ENCODE measurements at regions not wholly inside any gene's neighbourhood (a gene's known extent, or its start where the extent isn't known, plus 50 kb on each side); places are given as distances from the start of the nearest gene placed in this dataset.

GRCh38 chr14:99042381-99043266 is 229.4 kb downstream of the BCL11B start:
- DNase-seq: no peak
- no peak for TF ChIP-seq CTCF (IDR thresholded peaks at IDR 0.05; ENCODE audit: borderline replicate concordance, extremely low read depth, insufficient read depth)
- Histone ChIP-seq H3K4me1 (ENCODE audit: control insufficient read depth in 2 of 3, insufficient read depth in 2 of 3, low read depth in 1 of 3, low read length in 3 of 3) (peaks cover 0 to 2% (median 0%) of the 10 kb centered on the region in 3 donors), H3K4me3 (ENCODE audit: low read length in 3 of 3) (no peak overlapping the region), H3K27ac (ENCODE audit: low read depth in 2 of 2, low read length in 2 of 2) (no peak overlapping the region), H3K36me3 (ENCODE audit: control insufficient read depth in 2 of 3, insufficient read depth in 3 of 3, low read length in 3 of 3) (no peaks in the 10 kb centered on the region), H3K27me3 (ENCODE audit: control insufficient read depth, insufficient read depth, low read length) (no peaks in the 10 kb centered on the region), H3K9ac (ENCODE audit: low read length in 3 of 3) (no peak overlapping the region), H3K9me3 (ENCODE audit: control insufficient read depth in 2 of 3, insufficient read depth in 1 of 3, low read length in 3 of 3) (peaks cover 0 to 2% (median 0%) of the 10 kb centered on the region in 3 donors)
- intact Hi-C loops (cut with DNase I): no loop called here
- FAIRE-seq: no peak

GRCh38 chr14:99043267-99043615 is 228.8 kb downstream of the BCL11B start:
- intact Hi-C loops (cut with DNase I): no loop called here
- no peaks in the 10 kb centered on the region for H3K36me3 ChIP-seq (ENCODE audit: control insufficient read depth in 2 of 3, insufficient read depth in 3 of 3, low read length in 3 of 3)
- no peak overlapping the region for H3K27ac ChIP-seq (ENCODE audit: low read depth in 2 of 2, low read length in 2 of 2)
- FAIRE-seq (no peak), DNase-seq (no peak)
- H3K9me3 ChIP-seq (ENCODE audit: control insufficient read depth in 2 of 3, insufficient read depth in 1 of 3, low read length in 3 of 3): peaks cover 0 to 2% (median 0%) of the 10 kb centered on the region in 3 donors
- H3K27me3 ChIP-seq (ENCODE audit: control insufficient read depth, insufficient read depth, low read length): no peaks in the 10 kb centered on the region
- H3K9ac ChIP-seq (ENCODE audit: low read length in 3 of 3): no peak overlapping the region
- TF ChIP-seq CTCF (IDR thresholded peaks at IDR 0.05; ENCODE audit: borderline replicate concordance, extremely low read depth, insufficient read depth): no peak
- peaks cover 0 to under 1% (median 0%) of the 10 kb centered on the region in 3 donors for H3K4me1 ChIP-seq (ENCODE audit: control insufficient read depth in 2 of 3, insufficient read depth in 2 of 3, low read depth in 1 of 3, low read length in 3 of 3)
- H3K4me3 ChIP-seq (ENCODE audit: low read length in 3 of 3): no peak overlapping the region

- Histone ChIP-seq H3K4me1 (ENCODE audit: control insufficient read depth in 2 of 3, insufficient read depth in 2 of 3, low read depth in 1 of 3, low read length in 3 of 3) (no peaks in the 10 kb centered on the region), H3K9ac (ENCODE audit: low read length in 3 of 3) (no peak overlapping the region), H3K27ac (ENCODE audit: low read depth in 2 of 2, low read length in 2 of 2) (no peak overlapping the region), H3K27me3 (ENCODE audit: control insufficient read depth, insufficient read depth, low read length) (no peaks in the 10 kb centered on the region), H3K9me3 (ENCODE audit: control insufficient read depth in 2 of 3, insufficient read depth in 1 of 3, low read length in 3 of 3) (peaks cover 0 to 2% (median 0%) of the 10 kb centered on the region in 3 donors), H3K36me3 (ENCODE audit: control insufficient read depth in 2 of 3, insufficient read depth in 3 of 3, low read length in 3 of 3) (no peaks in the 10 kb centered on the region), H3K4me3 (ENCODE audit: low read length in 3 of 3) (no peak overlapping the region)
- no peak for FAIRE-seq
- intact Hi-C loops (cut with DNase I): no loop called here
- no peak for TF ChIP-seq CTCF (IDR thresholded peaks at IDR 0.05; ENCODE audit: borderline replicate concordance, extremely low read depth, insufficient read depth)
- DNase-seq: no peak
These were observed 228.2 kb downstream of the BCL11B start for GRCh38 chr14:99043756-99044155.

Data from kidney (tissue), 13 donors.